ENCODE measurements at regions not wholly inside any gene's neighbourhood (a gene's known extent, or its start where the extent isn't known, plus 50 kb on each side); places are given as distances from the start of the nearest gene placed in this dataset.
"Not testable (repeated sequence)": the region's sequence is repeated elsewhere in the genome, so short reads cannot be mapped to it uniquely, and the experiment has no call there.

DNA sequence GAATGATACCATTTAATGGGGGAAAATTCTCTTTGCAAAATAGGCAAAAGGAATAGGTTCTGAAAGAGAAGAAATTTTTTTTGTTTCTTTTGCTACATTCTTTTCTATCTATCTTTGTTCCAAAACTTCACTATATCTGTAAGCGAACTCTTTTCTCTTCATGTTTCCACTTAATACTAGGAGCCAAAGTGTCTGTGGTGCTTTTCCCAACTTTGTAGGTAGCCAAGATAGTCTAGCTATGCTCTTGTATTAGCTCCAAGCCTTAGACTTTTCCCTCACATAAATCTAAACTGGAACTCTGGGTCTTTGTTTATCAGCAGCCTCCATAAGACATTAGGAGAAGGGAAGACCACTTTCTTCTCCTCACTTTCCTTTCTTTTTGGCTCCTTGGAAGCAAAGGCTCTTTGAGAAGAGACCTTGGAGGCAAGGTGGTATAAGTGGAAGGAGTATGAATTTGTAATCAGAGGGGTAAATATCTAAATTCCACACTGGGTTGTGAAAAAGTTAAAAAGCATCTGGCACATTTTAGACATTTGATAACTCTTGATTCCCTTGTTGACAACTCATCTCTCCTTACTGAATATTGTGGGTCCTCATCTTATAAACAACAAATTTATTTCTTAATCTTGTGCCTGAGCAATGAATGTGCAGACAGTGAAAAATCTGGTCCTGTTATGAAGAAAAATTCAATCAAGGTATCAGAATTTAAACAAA is 130.0 kb downstream of the EHF start:
- no peak for DNase-seq

DNA sequence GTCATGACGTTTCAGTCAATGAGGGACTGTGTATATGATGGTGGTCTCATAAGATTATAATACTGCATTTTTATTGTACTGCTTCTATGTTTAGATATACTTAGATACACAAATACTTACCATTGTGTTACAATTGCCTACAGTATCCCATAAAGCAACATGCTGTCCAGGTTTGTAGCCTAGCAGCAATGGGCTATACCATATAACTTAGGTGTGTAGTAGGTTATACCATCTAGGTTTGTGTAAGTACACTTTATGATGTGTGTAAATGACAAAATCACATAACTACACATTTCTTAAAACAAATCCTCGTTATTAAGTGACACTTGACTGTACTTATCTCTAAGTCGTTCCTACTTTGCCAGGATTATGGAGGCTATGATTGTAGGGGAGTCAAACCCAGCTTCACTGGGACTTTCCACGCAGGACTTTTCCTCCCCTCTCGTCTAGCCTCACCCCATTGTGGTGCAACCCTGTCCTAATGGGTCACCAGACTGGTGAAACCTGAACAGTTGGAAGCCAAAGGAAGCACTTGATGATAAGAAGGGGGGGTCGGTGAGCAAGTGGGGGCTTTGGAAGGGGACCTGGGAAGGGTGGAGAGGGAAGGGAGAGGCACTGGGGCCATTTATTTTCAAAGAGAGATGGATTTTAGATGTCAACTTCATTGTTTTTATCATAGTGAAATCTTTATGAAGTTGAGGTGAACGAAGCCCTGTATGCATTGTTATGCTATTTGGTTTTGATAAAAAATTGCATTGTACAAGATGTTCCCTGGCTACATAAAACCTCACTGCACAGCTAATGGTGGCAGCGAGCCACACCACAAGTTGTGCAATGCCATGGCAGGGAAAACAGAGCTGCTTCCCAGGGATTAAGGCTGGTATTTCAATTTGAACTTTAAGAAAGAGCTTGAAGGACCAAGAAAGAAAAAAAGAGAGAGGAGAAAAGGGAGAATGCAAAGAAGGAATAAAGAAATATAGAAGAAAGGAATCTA is 129.1 kb downstream of the EHF start:
- no peak for DNase-seq

DNA sequence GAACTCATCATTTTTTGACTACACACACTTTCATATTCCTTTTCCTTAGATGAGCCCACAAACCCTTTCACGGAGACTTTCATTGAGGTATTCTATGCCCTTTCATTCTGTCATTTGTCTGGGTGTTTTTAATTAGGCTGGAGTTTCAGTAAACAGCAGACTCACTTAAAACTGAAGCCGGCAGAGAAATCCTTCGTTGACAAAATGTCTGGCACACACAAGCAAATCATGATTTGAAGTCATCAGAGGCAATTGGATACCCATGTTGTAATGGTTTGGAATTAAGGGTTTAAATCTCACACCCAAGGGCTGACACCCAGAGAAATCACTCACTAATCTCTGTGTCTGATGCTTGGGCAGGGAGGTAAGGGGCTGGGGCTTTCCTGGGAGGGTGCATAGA is 127.1 kb downstream of the EHF start:
- no peak for DNase-seq

DNA sequence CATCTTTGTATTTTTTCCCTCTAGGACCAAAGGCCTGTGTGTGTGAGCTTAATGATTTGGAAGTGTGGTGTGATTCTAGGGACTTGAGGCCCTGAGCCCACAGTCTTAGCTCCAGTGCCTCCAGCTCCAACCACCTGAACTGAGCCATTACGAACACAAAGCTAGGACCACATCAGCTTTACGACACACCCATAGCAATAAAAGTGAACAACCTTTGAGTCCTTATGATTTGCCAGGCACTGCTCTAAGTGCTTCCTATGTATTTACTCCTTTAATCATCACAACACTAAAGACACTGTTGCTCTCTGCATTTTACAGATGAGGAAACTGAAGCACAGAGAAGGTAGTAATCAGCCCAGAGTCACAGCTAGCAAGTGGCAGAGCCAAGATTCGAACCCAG is 126.4 kb downstream of the EHF start:
- DNase-seq, result no peak

DNA sequence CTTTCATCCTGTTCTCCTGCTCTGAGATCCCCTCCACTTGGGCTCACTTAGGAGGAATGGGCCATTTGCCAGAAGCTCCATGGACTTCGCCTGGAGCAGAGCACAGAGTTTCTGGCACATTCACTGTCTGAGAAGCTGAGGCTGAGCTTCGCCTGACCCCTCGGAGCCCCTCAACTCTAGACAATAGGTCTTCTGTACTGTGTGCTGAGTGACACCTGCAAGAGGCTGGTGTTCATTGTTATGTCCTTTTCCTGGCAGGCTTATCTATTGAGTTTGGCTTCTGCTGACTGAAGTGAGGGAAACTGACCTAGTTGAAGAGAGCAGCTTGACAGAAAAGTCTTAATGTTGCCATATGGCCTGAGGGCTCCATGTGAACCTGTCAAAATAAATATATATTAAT is 124.3 kb downstream of the EHF start:
- DNase-seq, result peak; percentile 63

DNA sequence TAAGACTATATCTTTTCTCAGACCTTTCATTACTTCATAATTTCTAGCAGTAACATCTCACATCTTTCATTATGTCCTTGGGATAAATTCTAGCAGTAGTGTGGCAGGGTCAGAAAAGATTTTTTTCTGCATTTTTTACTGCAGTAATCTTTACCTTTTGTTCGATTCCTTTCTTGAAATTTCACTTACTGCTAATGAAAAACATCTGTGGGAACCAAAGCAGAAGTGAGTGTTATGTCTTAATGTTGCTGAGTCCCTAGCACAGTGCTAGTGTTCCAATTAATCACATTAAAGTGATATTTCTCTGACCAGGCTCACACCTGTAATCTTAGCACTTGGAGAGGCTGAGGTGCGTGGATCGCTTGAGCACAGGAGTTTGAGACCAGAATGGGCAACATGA is 123.6 kb downstream of the EHF start:
- DNase-seq, result no peak

DNA sequence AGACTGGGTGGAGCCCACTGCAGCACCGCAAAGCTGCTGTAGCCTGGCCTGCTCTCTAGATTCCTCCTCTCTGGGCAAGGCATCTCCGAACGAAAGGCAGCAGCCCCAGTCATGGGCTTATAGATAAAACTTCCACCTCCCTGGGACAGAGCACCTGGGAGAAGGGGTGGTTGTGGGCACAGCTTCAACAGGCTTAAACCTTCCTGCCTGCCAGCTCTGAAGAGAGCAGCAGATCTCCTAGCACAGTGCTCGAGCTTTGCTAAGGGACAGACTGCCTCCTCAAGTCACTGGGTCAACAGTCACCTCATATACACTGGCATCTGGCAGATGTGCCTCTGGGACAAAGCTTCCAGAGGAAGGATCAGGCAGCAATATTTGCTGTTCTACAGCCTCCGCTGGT is 117.3 kb downstream of the EHF start:
- no peak for DNase-seq

DNA sequence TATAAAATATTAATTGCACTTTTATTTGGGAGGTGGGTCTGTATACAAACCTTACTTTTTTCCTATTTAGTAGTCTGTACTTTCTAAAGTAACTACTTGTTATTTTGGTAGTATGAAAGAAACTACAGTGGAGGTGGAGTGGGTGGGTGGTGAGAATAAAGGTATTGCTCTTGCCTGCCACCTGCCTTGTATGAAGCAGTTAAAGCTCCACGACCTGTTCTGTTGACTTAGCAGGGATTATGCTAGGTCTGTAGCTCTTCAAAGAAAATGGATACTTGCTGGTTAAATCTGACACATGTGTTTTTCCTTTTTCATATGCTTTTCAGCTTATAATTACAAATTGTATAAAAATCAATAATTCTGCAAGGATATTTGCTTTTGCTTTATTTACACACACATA is 111.9 kb downstream of the EHF start:
- peak; percentile 32 for DNase-seq

DNA sequence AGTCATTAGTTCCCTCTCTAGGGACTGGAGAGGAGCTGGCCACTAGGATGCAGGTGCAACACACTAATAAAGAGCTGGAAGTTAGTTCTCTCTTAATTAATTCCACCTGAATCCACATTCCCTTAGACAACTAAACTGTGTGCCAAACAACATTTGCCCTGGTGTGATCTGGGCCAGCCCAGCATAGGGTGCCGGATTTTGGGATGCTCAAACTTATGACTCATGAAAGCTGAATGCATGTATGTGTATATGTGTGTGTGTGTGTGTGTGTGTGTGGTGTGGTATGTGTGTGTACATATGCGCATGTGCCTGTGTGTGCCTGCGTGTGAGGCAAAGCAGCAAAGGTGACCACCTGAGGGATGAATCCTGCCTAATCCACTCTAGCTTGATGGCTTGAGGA is 110.7 kb downstream of the EHF start:
- no peak for DNase-seq

DNA sequence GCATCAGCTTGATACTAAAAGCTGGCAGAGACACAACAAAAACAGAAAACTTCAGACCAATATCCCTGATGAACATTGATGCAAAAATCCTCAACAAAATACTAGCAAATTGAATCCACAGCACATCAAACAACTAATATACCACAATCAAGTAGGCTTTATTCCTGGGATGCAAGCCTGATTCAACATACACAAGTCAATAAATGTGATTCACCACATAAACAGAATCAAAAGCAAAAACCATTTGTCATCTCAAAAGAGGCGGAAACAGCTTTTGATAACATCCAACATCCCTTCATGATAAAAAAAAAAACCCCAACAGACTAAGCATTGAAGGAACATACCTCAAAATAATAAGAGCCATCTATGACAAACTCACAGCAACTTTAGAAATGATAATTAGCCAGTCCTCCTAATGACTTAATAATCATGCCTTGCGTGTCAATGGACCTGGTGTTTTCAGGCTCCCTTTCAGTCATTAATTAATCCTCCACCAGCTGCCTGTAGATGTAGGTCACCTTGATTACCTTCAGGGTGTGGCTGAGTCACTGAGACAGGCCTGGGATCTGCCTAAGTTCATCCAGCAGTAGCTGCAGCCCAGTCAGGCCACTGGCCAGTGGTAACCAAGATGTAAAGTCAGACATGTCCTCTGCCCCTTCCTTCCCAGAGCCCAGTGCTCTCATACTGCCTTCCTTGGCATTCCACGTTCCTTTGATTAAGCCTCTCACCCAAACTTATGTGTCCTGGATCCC is 109.8 kb downstream of the EHF start:
- no peak for DNase-seq

DNA sequence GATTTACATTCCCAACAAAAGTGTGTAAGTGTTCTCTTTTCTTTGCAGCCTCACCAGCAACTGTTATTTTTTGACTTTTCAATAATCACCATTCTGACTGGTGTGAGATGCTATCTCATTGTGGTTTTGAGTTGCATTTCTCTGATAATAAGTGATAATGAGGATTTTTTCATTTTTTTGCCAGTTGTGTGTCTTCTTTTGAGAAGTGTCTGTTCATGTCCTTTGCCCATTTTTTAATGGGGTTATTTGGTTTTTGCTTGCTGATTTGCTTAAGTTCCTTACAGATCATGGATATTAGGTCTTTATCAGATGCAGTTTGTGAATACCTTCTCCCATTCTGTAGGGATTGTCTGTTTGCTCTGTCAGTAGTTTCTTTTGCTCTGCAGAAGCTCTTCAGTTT is 107.7 kb downstream of the EHF start:
- DNase-seq, result no peak

DNA sequence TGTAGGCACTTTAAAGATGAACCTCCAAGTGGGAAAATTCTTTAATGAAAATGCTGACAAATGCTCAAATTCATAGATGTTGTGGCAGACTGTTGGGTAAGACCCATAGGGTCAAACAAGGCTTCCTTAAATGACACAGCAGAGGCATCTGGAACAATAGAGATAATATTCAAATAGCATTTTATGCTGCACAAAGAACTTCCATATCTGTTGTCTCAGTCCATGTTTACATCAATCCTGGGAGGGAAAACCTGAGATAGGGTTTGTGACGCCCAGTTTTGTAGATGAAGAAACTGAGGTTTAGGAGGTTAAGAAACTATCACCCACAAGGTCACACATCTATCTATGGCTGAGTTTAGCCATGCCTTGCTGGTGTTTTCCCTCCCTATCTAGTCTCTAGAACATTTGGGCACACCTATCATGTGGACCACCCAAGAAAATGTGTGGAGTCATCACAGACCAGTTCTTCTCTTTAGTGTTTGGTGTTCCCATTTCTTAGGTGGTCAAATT is 106.4 kb downstream of the EHF start:
- DNase-seq, result no peak

DNA sequence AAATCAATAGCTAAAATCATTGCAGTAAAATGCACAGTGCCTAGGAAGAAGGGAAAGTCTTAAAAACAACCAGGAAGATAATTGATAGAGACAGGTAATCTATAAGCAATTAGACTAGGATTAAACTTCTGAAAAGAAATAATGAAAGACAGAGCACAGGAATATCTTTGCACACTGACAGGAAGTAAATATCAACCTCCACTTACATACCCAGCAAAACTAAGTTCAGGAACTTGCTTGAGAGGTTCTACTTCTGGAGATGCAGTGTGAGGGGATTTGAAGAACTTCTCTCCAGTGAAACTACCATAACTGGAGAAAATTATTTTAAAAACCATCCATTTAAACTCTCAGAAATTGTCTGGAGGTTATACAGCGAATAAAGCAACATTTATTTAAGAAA is 104.1 kb downstream of the EHF start:
- DNase-seq, result no peak

DNA sequence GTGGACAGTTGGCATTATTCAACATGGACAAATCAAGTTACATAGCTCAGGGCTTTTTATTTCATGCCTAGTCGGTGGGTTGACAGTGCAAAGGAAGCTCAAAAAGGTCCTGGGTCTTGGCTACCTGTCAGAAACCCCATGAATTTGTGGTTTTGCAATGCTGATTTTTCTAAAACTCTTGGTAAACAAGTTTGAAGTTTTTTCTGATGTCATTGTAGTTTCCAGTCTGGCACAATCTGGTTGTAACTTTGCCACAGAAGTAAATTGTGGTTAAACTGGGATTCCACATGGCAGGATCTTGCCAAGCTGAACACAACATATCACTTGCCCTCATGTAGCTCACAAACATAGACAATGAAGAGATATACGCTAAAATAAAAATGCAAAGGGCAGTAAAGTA is 100.8 kb downstream of the EHF start:
- DNase-seq, result no peak

DNA sequence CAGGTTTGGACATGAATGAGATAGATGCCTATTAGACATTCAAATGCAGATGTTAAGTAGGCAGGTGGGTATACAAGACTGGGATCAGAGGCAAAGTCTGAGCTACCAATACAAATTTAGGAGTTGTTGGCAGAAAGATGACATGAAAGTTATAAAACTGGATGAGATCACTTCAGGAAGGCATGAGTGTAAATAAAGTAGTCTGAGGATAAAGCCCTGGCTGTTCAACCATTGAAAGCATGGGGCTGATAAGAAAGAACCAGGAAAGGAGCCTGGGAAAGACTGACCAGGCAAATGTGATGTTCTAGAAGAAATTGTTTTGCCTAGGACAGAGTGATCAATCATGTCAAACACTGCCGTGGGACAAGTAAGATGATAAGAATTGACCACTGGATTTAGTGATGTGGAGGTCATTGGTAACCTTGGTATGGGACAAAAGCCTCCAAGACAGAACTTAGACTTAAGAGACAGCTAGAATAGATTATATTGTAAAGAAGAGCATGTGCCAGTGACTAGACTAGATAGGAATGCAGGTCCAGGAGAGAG is 98.5 kb downstream of the EHF start:
- no peak for DNase-seq

DNA sequence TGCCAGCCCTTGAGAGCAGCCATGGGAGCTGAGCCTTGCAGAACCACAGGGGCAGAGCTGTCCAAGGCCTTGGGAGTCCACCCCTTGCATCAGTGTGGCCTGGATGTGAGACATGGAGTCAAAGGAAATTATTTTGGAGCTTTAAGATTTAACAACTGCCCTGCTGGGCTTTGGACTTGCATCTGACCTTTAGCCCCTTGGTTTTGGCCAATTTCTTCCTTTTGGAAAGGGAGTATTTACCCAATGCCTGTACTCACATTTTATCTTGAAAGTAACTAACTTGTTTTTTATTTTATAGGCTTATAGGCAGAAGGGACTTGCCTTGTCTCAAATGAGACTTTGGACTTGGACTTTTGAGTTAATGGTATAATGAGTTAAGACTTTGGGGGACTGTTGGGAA is 92.7 kb downstream of the EHF start:
- not testable (repeated sequence) for DNase-seq
